GM12865 (cell line): ENCODE measurements at regions not wholly inside any gene's neighbourhood (a gene's known extent, or its start where the extent isn't known, plus 50 kb on each side); places are given as distances from the start of the nearest gene placed in this dataset.

Experiments
- DNase-seq: peaks from one replicate; pipeline ENCODE4 v3.0.0; 2010; ENCODE audit warnings: low read depth
- H3K4me3 ChIP-seq: 2 replicates; pipeline ENCODE4 v1.5.1; 2011; ENCODE audit warnings: mild to moderate bottlenecking, low read depth, low read length, control low read depth
- CTCF ChIP-seq: IDR thresholded peaks from 2 replicates; pipeline ENCODE4 v1.5.1; 2011; ENCODE audit warnings: low read length, control low read depth, low read depth, inconsistent platforms; ENCODE audit not compliant: insufficient read depth; ENCODE audit errors: missing control alignments

- TF ChIP-seq CTCF = no peak
- no peak for DNase-seq
These were observed 688.9 kb downstream of the KCNA4 start for GRCh38 chr11:29327891-29328290.

GRCh38 chr11:29326757-29327156 lies 690.1 kb downstream of the KCNA4 start:
- TF ChIP-seq CTCF = no peak

More at GRCh38 chr11:29327891-29328290, 688.9 kb downstream of the KCNA4 start:
- no peak overlapping the region for H3K4me3 ChIP-seq

GRCh38 chr11:29324328-29324727 lies 692.5 kb downstream of the KCNA4 start:
- DNase-seq = no peak
- no peak overlapping the region for H3K4me3 ChIP-seq
- TF ChIP-seq CTCF = no peak

More at GRCh38 chr11:29326757-29327156, 690.1 kb downstream of the KCNA4 start:
- H3K4me3 ChIP-seq = no peak overlapping the region
- no peak for DNase-seq

GRCh38 chr11:29321293-29322132 lies 695.3 kb downstream of the KCNA4 start:
- no peak for TF ChIP-seq CTCF
- H3K4me3 ChIP-seq = no peak overlapping the region
- DNase-seq = no peak

GRCh38 chr11:29320196-29320595 lies 696.6 kb downstream of the KCNA4 start:
- no peak overlapping the region for H3K4me3 ChIP-seq
- no peak for TF ChIP-seq CTCF
- DNase-seq = no peak

GRCh38 chr11:29319210-29319609 lies 697.6 kb downstream of the KCNA4 start:
- no peak for DNase-seq
- TF ChIP-seq CTCF = no peak
- H3K4me3 ChIP-seq = no peak overlapping the region
